Neural cell (in vitro differentiated cells): ENCODE measurements at regions not wholly inside any gene's neighbourhood (a gene's known extent, or its start where the extent isn't known, plus 50 kb on each side); places are given as distances from the start of the nearest gene placed in this dataset.

ENCODE experiments used
- H2AFZ ChIP-seq: fragments of 200-600, 300-800 bp; sonication (generic), shearing (Covaris generic); 2 replicates; pipeline ENCODE4 v1.6.0; 2014; ENCODE audit warnings: low read depth, mild to moderate bottlenecking, antibody characterized with exemption, low read length, moderate library complexity
- H3F3A ChIP-seq: fragments of 200-600 bp; shearing (Covaris generic); 2 replicates; pipeline ENCODE4 v1.6.1; 2016; ENCODE audit warnings: mild to moderate bottlenecking, moderate library complexity, mixed read lengths, antibody characterized with exemption, low read length; ENCODE audit not compliant: insufficient read depth, poor library complexity, severe bottlenecking
- H3K27ac ChIP-seq: fragments of 200-600, 300-800 bp; sonication (generic), shearing (Covaris generic); 2 replicates; pipeline ENCODE4 v1.5.1; 2014; ENCODE audit warnings: mild to moderate bottlenecking, low read length, moderate library complexity
- H3K27me3 ChIP-seq: fragments of 300-800, 200-600 bp; sonication (generic), shearing (Covaris generic); 2 replicates; pipeline ENCODE4 v1.6.0; 2014; ENCODE audit warnings: mild to moderate bottlenecking, low read depth, low read length, moderate library complexity; ENCODE audit not compliant: insufficient read depth
- H3K36me3 ChIP-seq: fragments of 300-800, 200-600 bp; sonication (generic), shearing (Covaris generic); 2 replicates; pipeline ENCODE4 v1.5.1; 2014; ENCODE audit warnings: mild to moderate bottlenecking, antibody characterized with exemption, low read length, moderate library complexity; ENCODE audit not compliant: insufficient read depth
- H3K4me2 ChIP-seq: fragments of 300-800, 200-600 bp; sonication (generic), shearing (Covaris generic); 2 replicates; pipeline ENCODE4 v1.6.0; 2014; ENCODE audit warnings: mild to moderate bottlenecking, low read length
- H3K4me3 ChIP-seq: fragments of 300-800, 200-600 bp; sonication (generic), shearing (Covaris generic); 2 replicates; pipeline ENCODE4 v1.5.1; 2014; ENCODE audit warnings: mild to moderate bottlenecking, low read length, moderate library complexity
- H3K79me2 ChIP-seq: fragments of 200-600 bp; shearing (Covaris generic); replicated peaks from 2 replicates; pipeline ENCODE4 v1.6.0; 2014; ENCODE audit warnings: mild to moderate bottlenecking, low read length, moderate library complexity; ENCODE audit not compliant: insufficient read depth
- H3K9ac ChIP-seq: fragments of 300-800, 200-600 bp; sonication (generic), shearing (Covaris generic); 2 replicates; pipeline ENCODE4 v1.6.1; 2016; ENCODE audit warnings: mild to moderate bottlenecking, low read length, mixed read lengths
- H3K9me2 ChIP-seq: fragments of 200-600 bp; shearing (Covaris generic); 2 replicates; pipeline ENCODE4 v1.6.1; 2016; ENCODE audit warnings: mild to moderate bottlenecking, low read length, mixed read lengths; ENCODE audit not compliant: insufficient read depth
- H3K9me3 ChIP-seq: fragments of 200-600, 300-800 bp; sonication (generic), shearing (Covaris generic); 2 replicates; pipeline ENCODE4 v1.6.1; 2016; ENCODE audit warnings: mild to moderate bottlenecking, mixed run types, low read length, moderate library complexity, mixed read lengths
- H4K20me1 ChIP-seq: fragments of 200-600 bp; shearing (Covaris generic); 2 replicates; pipeline ENCODE4 v1.6.1; 2016; ENCODE audit warnings: mild to moderate bottlenecking, mixed run types; ENCODE audit not compliant: insufficient read depth
- EP300 ChIP-seq: fragments of 450-650 bp; conservative IDR thresholded peaks from 2 replicates; pipeline ENCODE4 v1.6.1; 2014; ENCODE audit warnings: antibody characterized with exemption, mild to moderate bottlenecking, moderate library complexity; ENCODE audit not compliant: poor library complexity, severe bottlenecking
- EZH2 ChIP-seq: fragments of 200-600, 300-800 bp; shearing (Covaris generic), sonication (generic); IDR thresholded peaks from 2 replicates; pipeline ENCODE4 v1.6.1; 2014; ENCODE audit warnings: antibody characterized with exemption, low read length, borderline replicate concordance, mild to moderate bottlenecking; ENCODE audit not compliant: insufficient read depth, poor library complexity, severe bottlenecking
- MXI1 ChIP-seq: fragments of 450-650 bp; conservative IDR thresholded peaks from 2 replicates; pipeline ENCODE4 v1.6.1; 2014; ENCODE audit warnings: antibody characterized with exemption, mild to moderate bottlenecking; ENCODE audit not compliant: poor library complexity, severe bottlenecking
- POLR2AphosphoS5 ChIP-seq: IDR thresholded peaks from 2 replicates; pipeline ENCODE4 v1.6.1; 2012
- RAD21 ChIP-seq: fragments of 450-650 bp; conservative IDR thresholded peaks from 2 replicates; pipeline ENCODE4 v1.6.1; 2014; ENCODE audit warnings: antibody characterized with exemption, mild to moderate bottlenecking, moderate library complexity
- REST ChIP-seq: IDR thresholded peaks from 2 replicates; pipeline ENCODE4 v1.6.1; 2012; ENCODE audit warnings: borderline replicate concordance
- SMC3 ChIP-seq: fragments of 450-650 bp; conservative IDR thresholded peaks from 2 replicates; pipeline ENCODE4 v1.6.1; 2014; ENCODE audit warnings: antibody characterized with exemption, mild to moderate bottlenecking, moderate library complexity; ENCODE audit not compliant: poor library complexity
- TAF1 ChIP-seq: IDR thresholded peaks from 2 replicates; pipeline ENCODE4 v1.6.1; 2012; ENCODE audit warnings: low read depth
- TF ChIP-seq, protein P1 (sequence below): fragments of 450-650 bp; IDR thresholded peaks from 2 replicates; pipeline ENCODE4 v1.5.1; 2014; ENCODE audit warnings: antibody characterized with exemption, mild to moderate bottlenecking, moderate library complexity; ENCODE audit not compliant: poor library complexity, severe bottlenecking

- no peak overlapping the region for H2AFZ ChIP-seq
- peaks cover 9% of the 10 kb centered on the region for H3K9me3 ChIP-seq
- H3K4me3 ChIP-seq: no peak overlapping the region
- H3K27ac ChIP-seq: no peak overlapping the region
- H3F3A ChIP-seq: no peaks in the 10 kb centered on the region
- H3K36me3 ChIP-seq: no peaks in the 10 kb centered on the region
- H3K9ac ChIP-seq: no peak overlapping the region
- no peaks in the 10 kb centered on the region for H3K9me2 ChIP-seq
- no peaks in the 10 kb centered on the region for H3K79me2 ChIP-seq
- no peaks in the 10 kb centered on the region for H4K20me1 ChIP-seq
- no peak overlapping the region for H3K4me2 ChIP-seq
- TF ChIP-seq MXI1 (no peak), EP300 (no peak), REST (no peak), POLR2AphosphoS5 (no peak), SMC3 (no peak), TAF1 (no peak), EZH2 (no peak), RAD21 (no peak)
- TF ChIP-seq, protein P1, sequence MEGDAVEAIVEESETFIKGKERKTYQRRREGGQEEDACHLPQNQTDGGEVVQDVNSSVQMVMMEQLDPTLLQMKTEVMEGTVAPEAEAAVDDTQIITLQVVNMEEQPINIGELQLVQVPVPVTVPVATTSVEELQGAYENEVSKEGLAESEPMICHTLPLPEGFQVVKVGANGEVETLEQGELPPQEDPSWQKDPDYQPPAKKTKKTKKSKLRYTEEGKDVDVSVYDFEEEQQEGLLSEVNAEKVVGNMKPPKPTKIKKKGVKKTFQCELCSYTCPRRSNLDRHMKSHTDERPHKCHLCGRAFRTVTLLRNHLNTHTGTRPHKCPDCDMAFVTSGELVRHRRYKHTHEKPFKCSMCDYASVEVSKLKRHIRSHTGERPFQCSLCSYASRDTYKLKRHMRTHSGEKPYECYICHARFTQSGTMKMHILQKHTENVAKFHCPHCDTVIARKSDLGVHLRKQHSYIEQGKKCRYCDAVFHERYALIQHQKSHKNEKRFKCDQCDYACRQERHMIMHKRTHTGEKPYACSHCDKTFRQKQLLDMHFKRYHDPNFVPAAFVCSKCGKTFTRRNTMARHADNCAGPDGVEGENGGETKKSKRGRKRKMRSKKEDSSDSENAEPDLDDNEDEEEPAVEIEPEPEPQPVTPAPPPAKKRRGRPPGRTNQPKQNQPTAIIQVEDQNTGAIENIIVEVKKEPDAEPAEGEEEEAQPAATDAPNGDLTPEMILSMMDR: no peak
- H3K27me3 ChIP-seq: no peaks in the 10 kb centered on the region
These were observed 1084.9 kb downstream of the BRD1 start for GRCh38 chr22:48742556-48743343.

DNA sequence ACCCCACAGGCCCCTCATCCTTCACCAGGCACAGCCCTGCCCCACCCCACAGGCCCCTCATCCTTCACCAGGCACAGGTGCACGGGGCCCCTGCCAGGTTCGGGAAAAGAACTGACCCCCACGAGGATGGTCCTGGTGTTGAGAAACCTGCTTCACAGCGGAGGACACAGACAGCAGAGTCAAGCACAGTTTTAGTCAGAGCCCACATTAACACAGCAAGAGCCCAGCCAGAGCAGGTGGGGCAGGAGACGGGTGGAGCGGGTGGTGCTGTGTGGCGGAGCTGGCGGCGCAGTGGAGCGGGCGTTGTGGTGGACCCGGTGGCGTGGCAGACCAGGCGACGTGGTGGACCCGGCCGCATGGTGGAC is 1085.5 kb downstream of the BRD1 start:
- Histone ChIP-seq H3F3A (no peaks in the 10 kb centered on the region), H3K27me3 (no peaks in the 10 kb centered on the region), H2AFZ (no peak overlapping the region), H3K9ac (no peak overlapping the region), H3K9me3 (peaks cover 9% of the 10 kb centered on the region), H3K36me3 (no peaks in the 10 kb centered on the region), H3K27ac (no peak overlapping the region), H3K79me2 (no peaks in the 10 kb centered on the region), H3K4me2 (no peak overlapping the region), H3K4me3 (no peak overlapping the region), H3K9me2 (no peaks in the 10 kb centered on the region), H4K20me1 (no peaks in the 10 kb centered on the region)
- no peak for TF ChIP-seq POLR2AphosphoS5
- TF ChIP-seq EZH2: no peak
- no peak for TF ChIP-seq TAF1
- no peak for TF ChIP-seq MXI1
- no peak for TF ChIP-seq SMC3
- no peak for TF ChIP-seq EP300
- TF ChIP-seq, protein P1: no peak
- TF ChIP-seq RAD21: no peak
